ENCODE measurements at regions not wholly inside any gene's neighbourhood (a gene's known extent, or its start where the extent isn't known, plus 50 kb on each side); places are given as distances from the start of the nearest gene placed in this dataset.
"Not testable (repeated sequence)": the region's sequence is repeated elsewhere in the genome, so short reads cannot be mapped to it uniquely, and the experiment has no call there.

- DNase-seq: no peak
Observed at GRCh38 chr21:15204970-15205286, 140.1 kb upstream of the NRIP1 start.

GRCh38 chr21:15206514-15206913 lies 141.7 kb upstream of the NRIP1 start:
- no peak for DNase-seq

GRCh38 chr21:15207231-15207630 lies 142.4 kb upstream of the NRIP1 start:
- DNase-seq: no peak

- DNase-seq: no peak
Observed at GRCh38 chr21:15207635-15208370, 143.0 kb upstream of the NRIP1 start.

GRCh38 chr21:15208786-15209185 lies 144.0 kb upstream of the NRIP1 start:
- no peak for DNase-seq

- DNase-seq: no peak
Observed at GRCh38 chr21:15209224-15209623, 144.4 kb upstream of the NRIP1 start.

- DNase-seq: no peak
Observed at GRCh38 chr21:15210235-15210678, 145.5 kb upstream of the NRIP1 start.

- DNase-seq: no peak
Observed at GRCh38 chr21:15211491-15212133, 146.8 kb upstream of the NRIP1 start.

GRCh38 chr21:15212206-15212605 lies 147.4 kb upstream of the NRIP1 start:
- DNase-seq: no peak

- not testable (repeated sequence) for DNase-seq
Observed at GRCh38 chr21:15218476-15218875, 153.7 kb upstream of the NRIP1 start.

GRCh38 chr21:15219039-15219438 lies 154.2 kb upstream of the NRIP1 start:
- no peak for DNase-seq

- DNase-seq: no peak
Observed at GRCh38 chr21:15219894-15220293, 155.1 kb upstream of the NRIP1 start.

GRCh38 chr21:15221799-15222386 lies 157.1 kb upstream of the NRIP1 start:
- no peak for DNase-seq

GRCh38 chr21:15222707-15223106 lies 157.9 kb upstream of the NRIP1 start:
- no peak for DNase-seq

GRCh38 chr21:15224346-15225086 lies 159.7 kb upstream of the NRIP1 start:
- no peak for DNase-seq

GRCh38 chr21:15227919-15228318 lies 163.1 kb upstream of the NRIP1 start:
- DNase-seq: no peak

GRCh38 chr21:15229390-15229789 lies 164.6 kb upstream of the NRIP1 start:
- no peak for DNase-seq

- DNase-seq: no peak
Observed at GRCh38 chr21:15233611-15234010, 168.8 kb upstream of the NRIP1 start.

GRCh38 chr21:15236111-15236510 lies 171.3 kb upstream of the NRIP1 start:
- DNase-seq: no peak

- no peak for DNase-seq
Observed at GRCh38 chr21:15240848-15241247, 176.0 kb upstream of the NRIP1 start.

GRCh38 chr21:15241997-15242736 lies 177.4 kb upstream of the NRIP1 start:
- no peak for DNase-seq

- no peak for DNase-seq
Observed at GRCh38 chr21:15242906-15243305, 178.1 kb upstream of the NRIP1 start.

GRCh38 chr21:15243406-15243805 lies 178.6 kb upstream of the NRIP1 start:
- no peak for DNase-seq
